ENCODE measurements at regions not wholly inside any gene's neighbourhood (a gene's known extent, or its start where the extent isn't known, plus 50 kb on each side); places are given as distances from the start of the nearest gene placed in this dataset.

DNA sequence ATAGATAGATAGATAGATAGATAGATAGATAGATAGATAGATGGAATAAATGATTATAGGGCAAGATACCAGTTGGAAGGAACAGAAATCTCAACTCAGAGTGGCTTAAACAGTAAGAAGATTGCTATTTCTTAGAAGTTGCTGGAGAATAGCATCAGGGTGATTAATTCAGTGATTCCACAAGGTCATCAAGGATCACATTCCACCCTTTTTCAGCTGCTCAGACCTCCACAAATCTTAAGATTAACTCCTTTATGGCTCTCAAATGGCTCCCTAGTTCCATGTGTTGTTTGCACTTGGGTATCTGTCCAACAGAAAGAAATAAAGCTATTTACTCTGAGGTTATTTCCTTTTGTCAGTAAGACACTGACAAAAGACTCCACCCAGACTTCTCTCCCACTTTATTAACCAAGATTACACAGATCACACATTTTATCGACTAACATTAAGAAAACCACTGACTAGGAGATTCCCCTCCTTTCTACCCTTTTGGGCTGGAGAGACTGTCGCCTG is 68.3 kb upstream of the KIF16B start:
- Histone ChIP-seq H3K4me3 (no peak overlapping the region), H3K27me3 (no peaks in the 10 kb centered on the region), H2AFZ (replicated peaks) (no peak overlapping the region), H3K27ac (no peak overlapping the region), H3K79me2 (ENCODE audit: low read depth) (no peaks in the 10 kb centered on the region), H3F3A (ENCODE audit: low read depth) (no peaks in the 10 kb centered on the region), H3K4me2 (no peak overlapping the region), H3K9ac (no peak overlapping the region), H3K9me3 (ENCODE audit: low read depth) (no peaks in the 10 kb centered on the region), H3K4me1 (no peaks in the 10 kb centered on the region), H4K20me1 (ENCODE audit: low read depth) (no peaks in the 10 kb centered on the region), H3K36me3 (no peaks in the 10 kb centered on the region)
- no peak for DNase-seq (ENCODE audit: low spot score)
- Mint-ChIP-seq H3K9me3 (no peaks in the 10 kb centered on the region), H3K27me3 (ENCODE audit: insufficient read depth, low read depth) (no peaks in the 10 kb centered on the region), H3K4me1 (peaks cover 9% of the 10 kb centered on the region), H3K27ac (no peak overlapping the region), H3K36me3 (no peaks in the 10 kb centered on the region), H3K4me3 (no peak overlapping the region)
- TF ChIP-seq, protein P1, sequence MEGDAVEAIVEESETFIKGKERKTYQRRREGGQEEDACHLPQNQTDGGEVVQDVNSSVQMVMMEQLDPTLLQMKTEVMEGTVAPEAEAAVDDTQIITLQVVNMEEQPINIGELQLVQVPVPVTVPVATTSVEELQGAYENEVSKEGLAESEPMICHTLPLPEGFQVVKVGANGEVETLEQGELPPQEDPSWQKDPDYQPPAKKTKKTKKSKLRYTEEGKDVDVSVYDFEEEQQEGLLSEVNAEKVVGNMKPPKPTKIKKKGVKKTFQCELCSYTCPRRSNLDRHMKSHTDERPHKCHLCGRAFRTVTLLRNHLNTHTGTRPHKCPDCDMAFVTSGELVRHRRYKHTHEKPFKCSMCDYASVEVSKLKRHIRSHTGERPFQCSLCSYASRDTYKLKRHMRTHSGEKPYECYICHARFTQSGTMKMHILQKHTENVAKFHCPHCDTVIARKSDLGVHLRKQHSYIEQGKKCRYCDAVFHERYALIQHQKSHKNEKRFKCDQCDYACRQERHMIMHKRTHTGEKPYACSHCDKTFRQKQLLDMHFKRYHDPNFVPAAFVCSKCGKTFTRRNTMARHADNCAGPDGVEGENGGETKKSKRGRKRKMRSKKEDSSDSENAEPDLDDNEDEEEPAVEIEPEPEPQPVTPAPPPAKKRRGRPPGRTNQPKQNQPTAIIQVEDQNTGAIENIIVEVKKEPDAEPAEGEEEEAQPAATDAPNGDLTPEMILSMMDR (IDR thresholded peaks at IDR 0.05) = no peak
- TF ChIP-seq EZH2phosphoT487 (IDR thresholded peaks at IDR 0.05) (no peak), EZH2 (IDR thresholded peaks at IDR 0.05) (no peak)

DNA sequence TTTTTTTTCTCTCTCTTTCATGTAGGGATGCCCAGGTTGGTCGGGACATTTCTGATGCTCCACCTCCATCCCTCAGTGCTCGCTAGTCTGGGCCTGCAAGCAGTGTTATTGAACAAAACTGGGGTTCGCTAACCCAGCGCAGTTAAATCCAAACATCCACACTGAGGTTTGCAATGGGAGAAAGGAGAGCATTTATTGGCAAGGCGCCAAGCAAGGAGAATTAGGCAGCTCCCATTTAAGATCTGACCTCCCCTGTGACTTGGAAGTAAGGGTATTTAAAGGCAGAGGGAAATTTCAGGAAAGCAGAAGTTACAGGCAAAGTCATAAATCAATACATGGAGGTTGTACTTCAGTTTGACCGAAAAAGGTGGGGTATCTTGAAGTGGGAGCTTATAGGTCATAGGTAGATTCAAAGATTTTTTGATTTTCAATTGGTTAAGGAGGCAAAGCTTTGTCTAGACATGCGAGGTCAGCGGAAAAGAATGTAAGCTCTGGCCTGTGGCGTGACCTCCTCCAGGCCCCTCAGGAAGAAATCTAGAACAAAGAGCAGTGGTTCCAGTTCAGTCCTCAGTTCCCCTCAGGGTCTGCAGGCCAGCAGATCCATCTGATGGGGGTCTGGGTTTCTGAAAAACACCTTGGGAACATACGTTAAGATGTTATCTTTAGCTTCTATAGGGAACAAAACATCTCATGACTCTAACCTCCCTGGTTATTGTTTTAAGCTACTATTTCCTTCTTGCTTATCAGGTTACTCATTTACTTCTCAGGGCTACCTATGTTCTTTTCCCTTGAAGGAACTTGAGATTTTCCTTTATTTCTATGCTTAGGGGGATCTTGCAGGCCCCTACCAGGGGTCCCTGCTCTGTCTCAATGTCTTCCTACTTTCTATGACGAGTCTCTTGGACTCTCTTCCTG is 66.0 kb upstream of the KIF16B start:
- Histone ChIP-seq H3K79me2 (ENCODE audit: low read depth) (no peaks in the 10 kb centered on the region), H3K9me3 (ENCODE audit: low read depth) (no peaks in the 10 kb centered on the region), H3K27me3 (no peaks in the 10 kb centered on the region), H3K4me1 (no peaks in the 10 kb centered on the region), H3K36me3 (no peaks in the 10 kb centered on the region), H4K20me1 (ENCODE audit: low read depth) (no peaks in the 10 kb centered on the region), H3K9ac (no peak overlapping the region), H3K27ac (no peak overlapping the region), H3F3A (ENCODE audit: low read depth) (no peaks in the 10 kb centered on the region), H3K4me2 (no peak overlapping the region), H2AFZ (replicated peaks) (no peak overlapping the region), H3K4me3 (no peak overlapping the region)
- H3K9me3 Mint-ChIP-seq = no peaks in the 10 kb centered on the region
- no peak overlapping the region for H3K4me3 Mint-ChIP-seq
- no peaks in the 10 kb centered on the region for H3K36me3 Mint-ChIP-seq
- no peaks in the 10 kb centered on the region for H3K27me3 Mint-ChIP-seq (ENCODE audit: insufficient read depth, low read depth)
- no peak for DNase-seq (ENCODE audit: low spot score)
- no peak overlapping the region for H3K27ac Mint-ChIP-seq
- H3K4me1 Mint-ChIP-seq = peaks cover 9% of the 10 kb centered on the region
- TF ChIP-seq, protein P1 (IDR thresholded peaks at IDR 0.05) = no peak
- TF ChIP-seq EZH2 (IDR thresholded peaks at IDR 0.05) (no peak), EZH2phosphoT487 (IDR thresholded peaks at IDR 0.05) (no peak)

DNA sequence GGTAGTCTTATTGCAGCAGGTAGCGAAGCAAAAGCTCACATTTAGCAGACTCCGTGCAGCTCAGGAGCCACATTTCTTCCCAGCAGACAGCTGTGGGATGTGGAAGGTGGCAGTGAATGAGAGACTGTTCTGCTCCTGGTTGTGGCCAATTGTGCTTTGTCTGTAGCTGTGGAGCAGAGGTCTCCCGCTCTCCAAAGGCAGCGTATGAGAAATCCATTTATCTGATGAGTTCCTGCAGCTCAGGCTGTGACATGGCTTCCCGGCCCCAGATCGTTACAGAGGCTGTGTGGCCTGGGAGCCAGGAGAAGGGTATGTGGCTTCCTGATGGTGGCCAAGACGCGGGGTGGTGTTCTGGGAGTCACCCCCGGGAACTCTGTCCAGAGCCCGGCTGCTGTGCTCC is 64.5 kb upstream of the KIF16B start:
- no peaks in the 10 kb centered on the region for H3F3A ChIP-seq (ENCODE audit: low read depth)
- H3K27me3 Mint-ChIP-seq (ENCODE audit: insufficient read depth, low read depth) = no peaks in the 10 kb centered on the region
- no peak overlapping the region for H3K27ac ChIP-seq
- H3K27ac Mint-ChIP-seq = peak overlapping the region; percentile 19
- H2AFZ ChIP-seq (replicated peaks) = no peak overlapping the region
- no peaks in the 10 kb centered on the region for H3K36me3 Mint-ChIP-seq
- H3K9me3 Mint-ChIP-seq = no peaks in the 10 kb centered on the region
- no peaks in the 10 kb centered on the region for H3K9me3 ChIP-seq (ENCODE audit: low read depth)
- no peaks in the 10 kb centered on the region for H3K36me3 ChIP-seq
- H3K79me2 ChIP-seq (ENCODE audit: low read depth) = no peaks in the 10 kb centered on the region
- TF ChIP-seq, protein P1 (IDR thresholded peaks at IDR 0.05) = no peak
- no peak for TF ChIP-seq EZH2phosphoT487 (IDR thresholded peaks at IDR 0.05)
- TF ChIP-seq EZH2 (IDR thresholded peaks at IDR 0.05) = no peak
- no peak overlapping the region for H3K4me2 ChIP-seq
- H3K27me3 ChIP-seq = no peaks in the 10 kb centered on the region
- H3K9ac ChIP-seq = no peak overlapping the region
- no peak overlapping the region for H3K4me3 Mint-ChIP-seq
- H4K20me1 ChIP-seq (ENCODE audit: low read depth) = no peaks in the 10 kb centered on the region
- no peak for DNase-seq (ENCODE audit: low spot score)
- no peak overlapping the region for H3K4me3 ChIP-seq
- no peaks in the 10 kb centered on the region for H3K4me1 ChIP-seq
- peaks cover 9% of the 10 kb centered on the region for H3K4me1 Mint-ChIP-seq

All from neural progenitor cell (in vitro differentiated cells).